Upper lobe of right lung (tissue), 1 donor: ENCODE measurements at regions not wholly inside any gene's neighbourhood (a gene's known extent, or its start where the extent isn't known, plus 50 kb on each side); places are given as distances from the start of the nearest gene placed in this dataset.

Source experiments
- ATAC-seq: fragments of 200-7000 bp; cut with Tn5 transposase; one replicate; pipeline ENCODE4 v1.9.1; 2020; ENCODE audit warnings: mild to moderate bottlenecking, moderate library complexity
- DNase-seq: peaks from one replicate; pipeline ENCODE4 v3.0.0-alpha.2; 2020
- H3K27ac ChIP-seq: fragments of 200-600 bp; one replicate; pipeline ENCODE4 v1.8.0; 2022
- H3K27me3 ChIP-seq: fragments of 200-600 bp; one replicate; pipeline ENCODE4 v1.8.0; 2022; ENCODE audit warnings: mild to moderate bottlenecking
- H3K36me3 ChIP-seq: fragments of 200-600 bp; one replicate; pipeline ENCODE4 v1.8.0; 2022
- H3K4me1 ChIP-seq: fragments of 200-600 bp; one replicate; pipeline ENCODE4 v1.8.0; 2022
- H3K4me3 ChIP-seq: fragments of 200-600 bp; one replicate; pipeline ENCODE4 v1.8.0; 2022; ENCODE audit warnings: mild to moderate bottlenecking
- H3K9me3 ChIP-seq: fragments of 200-600 bp; one replicate; pipeline ENCODE4 v1.8.0; 2022
- CTCF ChIP-seq: fragments of 200-600 bp; IDR thresholded peaks from one replicate; pipeline ENCODE4 v1.8.0; 2022; ENCODE audit warnings: antibody characterized with exemption
- intact Hi-C: fragments of 100-400 bp; cut with DNase I; formaldehyde crosslinking; loops from one replicate; pipeline ENCODE4 v1.11.0; 2022
- donor health status: DM: no; HTN: yes; CAD: no; lungs with severe emphysema.

- Histone ChIP-seq H3K27me3 (no peaks in the 10 kb centered on the region), H3K36me3 (no peaks in the 10 kb centered on the region), H3K27ac (no peak overlapping the region), H3K9me3 (no peaks in the 10 kb centered on the region), H3K4me3 (no peak overlapping the region), H3K4me1 (no peaks in the 10 kb centered on the region)
- no peak for DNase-seq
- ATAC-seq = no peak
- no peak for TF ChIP-seq CTCF
- intact Hi-C loops = no loop called here
Observed at GRCh38 chr18:40855661-40856060, 1099.4 kb upstream of the PIK3C3 start.

DNA sequence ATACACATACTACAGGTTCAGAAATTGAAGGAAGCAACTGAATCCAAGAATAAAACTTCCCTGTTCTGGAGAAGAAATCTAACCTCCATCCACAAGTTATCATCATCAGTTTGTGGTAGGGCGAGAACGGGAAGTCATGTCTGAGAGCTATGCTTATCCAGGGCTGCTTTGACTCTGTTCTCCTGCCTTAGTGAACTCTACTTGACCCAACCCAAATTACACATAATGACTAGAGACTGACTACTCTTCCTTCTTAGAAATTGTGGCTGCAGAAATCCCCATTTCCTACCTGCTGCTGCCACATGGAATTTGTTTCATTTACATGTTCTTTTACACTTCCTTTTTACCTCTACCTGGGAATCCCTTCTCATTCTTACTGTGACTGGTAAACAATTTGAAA, 1102.6 kb upstream of the PIK3C3 start:
- TF ChIP-seq CTCF = no peak
- Histone ChIP-seq H3K4me1 (no peaks in the 10 kb centered on the region), H3K27me3 (no peaks in the 10 kb centered on the region), H3K27ac (no peak overlapping the region), H3K9me3 (no peaks in the 10 kb centered on the region), H3K4me3 (no peak overlapping the region), H3K36me3 (no peaks in the 10 kb centered on the region)
- intact Hi-C loops = no loop called here
- DNase-seq = no peak
- no peak for ATAC-seq

DNA sequence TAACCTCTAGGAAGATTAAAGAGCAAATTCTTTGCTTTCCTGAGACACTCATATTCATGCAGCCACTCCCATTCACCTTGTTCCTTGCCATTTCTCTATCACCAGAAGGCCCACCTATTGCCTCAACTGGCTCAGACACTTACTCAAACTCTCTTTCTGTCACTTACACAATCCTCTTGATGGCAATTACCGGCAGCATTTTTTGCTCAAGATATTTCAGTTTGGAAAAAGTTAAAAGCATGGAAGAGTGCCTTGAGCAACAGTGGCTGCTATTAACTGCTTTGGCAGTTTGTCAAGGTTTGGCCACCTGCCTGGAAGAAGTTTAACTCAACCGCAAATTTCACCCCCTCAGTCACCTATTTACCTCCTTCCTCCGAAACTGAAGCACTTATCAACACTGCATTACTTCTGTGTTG, 1104.0 kb upstream of the PIK3C3 start:
- Histone ChIP-seq H3K36me3 (no peaks in the 10 kb centered on the region), H3K27me3 (no peaks in the 10 kb centered on the region), H3K27ac (no peak overlapping the region), H3K9me3 (no peaks in the 10 kb centered on the region), H3K4me3 (no peak overlapping the region), H3K4me1 (no peaks in the 10 kb centered on the region)
- TF ChIP-seq CTCF = no peak
- intact Hi-C loops = no loop called here
- peak; percentile 84 for ATAC-seq
- DNase-seq = no peak

- no peak overlapping the region for H3K27ac ChIP-seq
- H3K9me3 ChIP-seq = no peaks in the 10 kb centered on the region
- DNase-seq = no peak
- no peak for TF ChIP-seq CTCF
- intact Hi-C loops = no loop called here
- H3K4me3 ChIP-seq = no peak overlapping the region
- H3K27me3 ChIP-seq = no peaks in the 10 kb centered on the region
- ATAC-seq = no peak
- H3K4me1 ChIP-seq = no peaks in the 10 kb centered on the region
- H3K36me3 ChIP-seq = no peaks in the 10 kb centered on the region
Observed at GRCh38 chr18:40849886-40850285, 1105.1 kb upstream of the PIK3C3 start.

DNA sequence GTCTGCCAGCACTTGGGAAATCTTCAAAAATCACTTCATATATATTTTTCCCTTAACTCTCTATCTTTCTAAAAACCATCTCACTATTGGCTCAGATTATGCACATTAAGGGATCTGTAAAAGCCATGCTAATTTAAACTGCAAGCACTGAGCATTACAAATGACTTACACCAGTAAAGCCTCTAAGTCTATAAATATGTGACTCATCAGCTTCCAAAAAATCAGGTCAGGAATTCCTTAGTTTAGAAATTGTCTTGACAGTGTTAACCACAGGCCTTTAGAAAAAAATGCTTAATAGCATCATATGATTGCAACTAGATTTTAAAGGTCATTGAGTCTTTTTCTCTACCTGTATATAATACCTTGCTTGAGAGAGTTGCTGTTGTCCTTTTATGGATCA, 1113.6 kb upstream of the PIK3C3 start:
- no peaks in the 10 kb centered on the region for H3K4me1 ChIP-seq
- H3K27ac ChIP-seq = no peak overlapping the region
- H3K4me3 ChIP-seq = no peak overlapping the region
- TF ChIP-seq CTCF = no peak
- ATAC-seq (no peak), DNase-seq (no peak)
- H3K36me3 ChIP-seq = no peaks in the 10 kb centered on the region
- H3K27me3 ChIP-seq = no peaks in the 10 kb centered on the region
- intact Hi-C loops = no loop called here
- no peaks in the 10 kb centered on the region for H3K9me3 ChIP-seq

DNA sequence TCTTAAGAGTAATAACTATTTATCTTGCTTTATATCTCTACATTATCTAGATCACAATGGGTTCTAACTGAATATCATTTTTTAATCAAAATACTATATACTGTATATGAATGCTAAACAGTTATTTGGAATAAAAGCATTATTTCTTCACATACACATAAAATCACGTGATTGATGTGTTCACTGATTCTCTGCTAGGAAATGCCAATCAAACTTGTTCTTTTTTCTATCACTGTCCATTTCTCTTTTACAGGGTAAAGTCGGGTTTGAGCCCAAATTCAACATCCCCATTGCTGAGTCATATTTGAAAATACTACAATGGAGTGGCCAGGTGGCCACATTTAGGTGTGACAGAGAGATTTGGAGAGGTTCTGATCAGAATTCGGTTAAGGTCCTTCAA, 1114.0 kb upstream of the PIK3C3 start:
- no peak for ATAC-seq
- no peaks in the 10 kb centered on the region for H3K4me1 ChIP-seq
- no peaks in the 10 kb centered on the region for H3K27me3 ChIP-seq
- H3K27ac ChIP-seq = no peak overlapping the region
- no peak for DNase-seq
- intact Hi-C loops = no loop called here
- no peaks in the 10 kb centered on the region for H3K9me3 ChIP-seq
- no peak for TF ChIP-seq CTCF
- H3K4me3 ChIP-seq = no peak overlapping the region
- H3K36me3 ChIP-seq = no peaks in the 10 kb centered on the region
